HG02763 (cell line): ENCODE measurements at regions not wholly inside any gene's neighbourhood (a gene's known extent, or its start where the extent isn't known, plus 50 kb on each side); places are given as distances from the start of the nearest gene placed in this dataset.
"Not testable (repeated sequence)": the region's sequence is repeated elsewhere in the genome, so short reads cannot be mapped to it uniquely, and the experiment has no call there.

Source experiments
- ATAC-seq: cut with Tn5 transposase; IDR thresholded peaks from one replicate; pipeline ENCODE4 v1.9.1; 2021; ENCODE audit warnings: mild to moderate bottlenecking, moderate library complexity; ENCODE audit not compliant: unreplicated experiment

- ATAC-seq = no peak
Measured at GRCh38 chr14:84064316-84065125, 1465.4 kb upstream of the FLRT2 start.

- ATAC-seq = no peak
Measured at GRCh38 chr14:84065811-84066210, 1464.1 kb upstream of the FLRT2 start.

- ATAC-seq = no peak
Measured at GRCh38 chr14:84068288-84068687, 1461.7 kb upstream of the FLRT2 start.

- no peak for ATAC-seq
Measured at GRCh38 chr14:84071061-84071460, 1458.9 kb upstream of the FLRT2 start.

GRCh38 chr14:84074626-84075025, 1455.3 kb upstream of the FLRT2 start:
- no peak for ATAC-seq

- ATAC-seq = no peak
Measured at GRCh38 chr14:84080944-84081343, 1449.0 kb upstream of the FLRT2 start.

GRCh38 chr14:84084056-84084630, 1445.8 kb upstream of the FLRT2 start:
- no peak for ATAC-seq

GRCh38 chr14:84085493-84085892, 1444.5 kb upstream of the FLRT2 start:
- no peak for ATAC-seq

GRCh38 chr14:84086714-84087113, 1443.2 kb upstream of the FLRT2 start:
- ATAC-seq = no peak

GRCh38 chr14:84087986-84088531, 1441.9 kb upstream of the FLRT2 start:
- no peak for ATAC-seq

- no peak for ATAC-seq
Measured at GRCh38 chr14:84090837-84091236, 1439.1 kb upstream of the FLRT2 start.

GRCh38 chr14:84095681-84096080, 1434.3 kb upstream of the FLRT2 start:
- no peak for ATAC-seq

- no peak for ATAC-seq
Measured at GRCh38 chr14:84098261-84098660, 1431.7 kb upstream of the FLRT2 start.

GRCh38 chr14:84099560-84099959, 1430.4 kb upstream of the FLRT2 start:
- ATAC-seq = not testable (repeated sequence)

GRCh38 chr14:84107835-84108343, 1422.1 kb upstream of the FLRT2 start:
- no peak for ATAC-seq

- no peak for ATAC-seq
Measured at GRCh38 chr14:84108746-84109457, 1421.0 kb upstream of the FLRT2 start.

GRCh38 chr14:84112589-84112988, 1417.4 kb upstream of the FLRT2 start:
- ATAC-seq = no peak

- ATAC-seq = no peak
Measured at GRCh38 chr14:84125676-84126075, 1404.3 kb upstream of the FLRT2 start.

GRCh38 chr14:84127495-84127894, 1402.4 kb upstream of the FLRT2 start:
- no peak for ATAC-seq

- no peak for ATAC-seq
Measured at GRCh38 chr14:84128050-84128449, 1401.9 kb upstream of the FLRT2 start.

GRCh38 chr14:84129007-84129406, 1400.9 kb upstream of the FLRT2 start:
- ATAC-seq = no peak
